ENCODE measurements at regions not wholly inside any gene's neighbourhood (a gene's known extent, or its start where the extent isn't known, plus 50 kb on each side); places are given as distances from the start of the nearest gene placed in this dataset.
"Not testable (repeated sequence)": the region's sequence is repeated elsewhere in the genome, so short reads cannot be mapped to it uniquely, and the experiment has no call there.

DNA sequence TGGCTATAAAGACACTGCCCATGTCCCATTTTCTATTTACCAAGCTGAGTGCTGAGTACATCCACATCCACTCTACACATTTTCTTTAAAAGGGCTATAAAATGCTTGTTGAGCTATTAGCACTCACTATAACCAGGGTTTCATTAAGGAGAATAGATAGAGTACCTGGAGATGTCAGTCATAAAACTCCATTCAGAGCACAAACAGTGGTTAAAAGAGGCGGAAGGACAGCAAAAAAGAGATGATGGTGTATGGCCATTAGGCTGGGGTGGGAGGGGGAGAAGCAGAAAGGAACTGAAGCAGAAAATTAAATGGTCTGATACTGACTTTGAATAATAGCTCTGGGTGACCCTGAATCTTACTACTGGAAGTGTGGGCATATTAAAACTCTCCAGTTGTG, 609.9 kb upstream of the MAP3K7 start:
- Histone ChIP-seq H3K4me3 (ENCODE audit: low read length) (no peak overlapping the region), H3K9ac (ENCODE audit: low read length) (no peak overlapping the region), H3K4me1 (ENCODE audit: control insufficient read depth, insufficient read depth, low read length) (no peaks in the 10 kb centered on the region), H3K36me3 (ENCODE audit: control insufficient read depth, insufficient read depth, low read length) (no peaks in the 10 kb centered on the region), H3K27me3 (ENCODE audit: control insufficient read depth, insufficient read depth, low read length) (no peaks in the 10 kb centered on the region), H3K27ac (ENCODE audit: low read depth, low read length) (no peak overlapping the region)

DNA sequence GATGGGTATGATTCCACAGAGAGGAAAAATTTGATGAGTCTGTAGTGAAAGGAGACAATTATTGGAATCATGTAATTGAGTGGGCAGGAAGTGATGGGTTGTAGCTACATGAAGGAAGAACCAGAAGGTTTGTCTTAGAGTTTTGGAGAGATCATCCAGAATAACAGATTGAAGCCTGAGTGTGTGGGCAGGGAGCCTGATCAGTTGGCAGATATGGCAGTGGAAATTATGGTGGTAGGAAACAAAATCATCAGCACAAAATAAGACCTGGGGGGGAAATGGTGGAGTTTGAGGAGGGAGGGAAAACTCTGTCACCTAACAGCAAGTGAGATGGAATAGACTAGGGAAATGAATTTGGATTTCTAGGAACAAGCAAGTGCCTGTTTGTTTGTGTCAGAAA, 606.6 kb upstream of the MAP3K7 start:
- Histone ChIP-seq H3K27ac (ENCODE audit: low read depth, low read length) (no peak overlapping the region), H3K4me1 (ENCODE audit: control insufficient read depth, insufficient read depth, low read length) (no peaks in the 10 kb centered on the region), H3K27me3 (ENCODE audit: control insufficient read depth, insufficient read depth, low read length) (no peaks in the 10 kb centered on the region), H3K4me3 (ENCODE audit: low read length) (no peak overlapping the region), H3K36me3 (ENCODE audit: control insufficient read depth, insufficient read depth, low read length) (no peaks in the 10 kb centered on the region), H3K9ac (ENCODE audit: low read length) (no peak overlapping the region)

DNA sequence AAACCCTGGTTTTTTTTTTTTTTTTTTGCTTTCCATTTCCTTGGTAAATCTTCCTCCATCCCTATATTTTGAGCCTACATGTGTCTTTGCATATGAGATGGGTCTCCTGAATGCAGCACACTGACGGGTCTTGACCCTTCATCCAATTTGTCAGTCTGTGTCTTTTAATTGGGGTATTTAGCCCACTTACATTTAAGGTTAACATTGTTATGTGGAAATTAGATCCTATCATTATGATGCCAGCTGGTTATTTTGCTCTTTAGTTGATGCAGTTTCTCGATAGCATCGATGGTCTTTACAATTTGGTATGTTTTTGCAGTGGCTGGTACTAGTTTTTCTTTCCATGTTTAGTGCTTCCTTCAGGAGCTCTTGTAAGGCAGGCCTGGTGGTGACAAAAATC, 603.2 kb upstream of the MAP3K7 start:
- not testable (repeated sequence) for H3K9ac ChIP-seq (ENCODE audit: low read length); H3K27me3 ChIP-seq (ENCODE audit: control insufficient read depth, insufficient read depth, low read length); H3K4me3 ChIP-seq (ENCODE audit: low read length); H3K27ac ChIP-seq (ENCODE audit: low read depth, low read length); H3K36me3 ChIP-seq (ENCODE audit: control insufficient read depth, insufficient read depth, low read length); H3K4me1 ChIP-seq (ENCODE audit: control insufficient read depth, insufficient read depth, low read length)

DNA sequence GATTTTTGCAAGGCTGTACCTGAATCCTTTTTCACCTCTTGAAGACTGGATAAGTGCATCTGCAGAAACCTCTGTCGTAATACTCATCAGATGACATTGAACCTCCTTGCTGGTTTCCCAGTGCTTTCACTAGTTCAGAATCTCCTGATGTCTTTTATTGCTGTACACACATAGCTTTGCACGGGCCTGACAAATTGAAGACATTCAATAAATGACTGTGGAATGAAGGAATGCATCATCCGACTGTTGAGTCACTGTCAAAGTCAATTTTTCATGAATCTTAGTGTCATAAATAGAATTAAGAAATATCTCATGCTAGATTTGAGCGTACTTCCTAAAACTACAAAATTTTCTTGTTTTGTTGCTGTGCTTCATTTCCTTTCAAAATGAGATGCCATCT, 598.2 kb upstream of the MAP3K7 start:
- no peak overlapping the region for H3K27ac ChIP-seq (ENCODE audit: low read depth, low read length)
- no peaks in the 10 kb centered on the region for H3K27me3 ChIP-seq (ENCODE audit: control insufficient read depth, insufficient read depth, low read length)
- H3K36me3 ChIP-seq (ENCODE audit: control insufficient read depth, insufficient read depth, low read length) = no peaks in the 10 kb centered on the region
- no peak overlapping the region for H3K9ac ChIP-seq (ENCODE audit: low read length)
- H3K4me1 ChIP-seq (ENCODE audit: control insufficient read depth, insufficient read depth, low read length) = no peaks in the 10 kb centered on the region
- H3K4me3 ChIP-seq (ENCODE audit: low read length) = no peak overlapping the region

DNA sequence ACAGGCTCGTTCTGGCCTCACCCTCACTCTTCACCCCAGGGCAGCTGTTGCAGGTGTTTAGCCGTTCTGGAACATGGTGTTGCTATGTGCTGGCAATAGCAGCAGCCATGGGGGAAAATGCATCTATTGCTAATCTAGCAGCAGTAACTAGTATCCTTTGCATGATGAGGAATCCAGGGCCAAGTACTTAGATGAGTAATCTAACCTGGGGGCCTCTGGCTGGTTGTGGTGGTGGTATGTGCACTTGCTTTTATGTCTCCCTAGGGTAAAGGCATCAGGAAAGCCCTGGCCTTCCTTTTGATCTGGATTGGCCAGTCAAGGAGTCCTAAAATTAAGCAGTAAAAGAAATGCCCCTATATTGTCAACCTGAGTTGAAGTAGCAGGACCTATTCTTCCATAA, 594.5 kb upstream of the MAP3K7 start:
- H3K4me3 ChIP-seq (ENCODE audit: low read length) = no peak overlapping the region
- no peaks in the 10 kb centered on the region for H3K4me1 ChIP-seq (ENCODE audit: control insufficient read depth, insufficient read depth, low read length)
- H3K36me3 ChIP-seq (ENCODE audit: control insufficient read depth, insufficient read depth, low read length) = no peaks in the 10 kb centered on the region
- no peak overlapping the region for H3K27ac ChIP-seq (ENCODE audit: low read depth, low read length)
- H3K27me3 ChIP-seq (ENCODE audit: control insufficient read depth, insufficient read depth, low read length) = no peaks in the 10 kb centered on the region
- H3K9ac ChIP-seq (ENCODE audit: low read length) = no peak overlapping the region

DNA sequence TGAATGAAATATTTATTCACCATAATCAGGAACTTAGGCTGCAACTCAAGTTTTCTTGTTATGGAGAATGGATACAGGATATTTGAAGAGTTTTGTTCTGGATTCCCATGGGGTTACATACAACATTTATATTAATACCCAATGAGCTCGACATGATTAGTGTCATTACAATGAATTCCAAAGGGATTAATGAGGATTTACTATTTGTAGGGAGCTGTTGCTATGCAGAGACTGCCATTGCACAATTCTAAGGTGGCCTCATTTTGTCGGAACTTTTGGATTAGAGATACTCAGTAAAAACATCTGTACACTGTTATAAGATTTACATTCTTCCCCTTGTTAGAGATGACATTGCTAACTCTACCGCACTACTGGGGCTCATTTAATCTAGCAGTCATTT, 586.8 kb upstream of the MAP3K7 start:
- no peak overlapping the region for H3K27ac ChIP-seq (ENCODE audit: low read depth, low read length)
- no peak overlapping the region for H3K4me3 ChIP-seq (ENCODE audit: low read length)
- H3K9ac ChIP-seq (ENCODE audit: low read length) = no peak overlapping the region
- H3K36me3 ChIP-seq (ENCODE audit: control insufficient read depth, insufficient read depth, low read length) = no peaks in the 10 kb centered on the region
- no peaks in the 10 kb centered on the region for H3K27me3 ChIP-seq (ENCODE audit: control insufficient read depth, insufficient read depth, low read length)
- H3K4me1 ChIP-seq (ENCODE audit: control insufficient read depth, insufficient read depth, low read length) = no peaks in the 10 kb centered on the region

DNA sequence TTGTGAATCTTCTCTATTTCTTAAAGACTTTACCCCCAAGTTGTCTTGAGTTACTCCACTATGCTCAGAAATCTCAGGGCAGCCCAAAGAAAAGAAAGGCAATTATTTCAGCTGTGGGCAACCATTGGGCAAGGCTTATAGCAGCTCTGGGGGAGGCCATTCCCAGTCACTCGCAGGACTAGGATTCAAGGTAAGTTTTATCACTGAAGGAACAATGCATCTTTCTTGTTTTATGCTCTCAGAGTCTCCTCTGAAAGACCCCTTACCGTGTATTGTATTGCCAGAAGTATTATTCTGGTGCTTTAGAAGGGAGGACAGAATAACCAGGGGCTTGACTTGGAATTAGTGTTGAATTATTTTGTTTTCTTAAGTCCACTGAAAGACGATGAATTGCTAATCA, 586.3 kb upstream of the MAP3K7 start:
- no peak overlapping the region for H3K9ac ChIP-seq (ENCODE audit: low read length)
- no peaks in the 10 kb centered on the region for H3K4me1 ChIP-seq (ENCODE audit: control insufficient read depth, insufficient read depth, low read length)
- no peak overlapping the region for H3K27ac ChIP-seq (ENCODE audit: low read depth, low read length)
- no peaks in the 10 kb centered on the region for H3K27me3 ChIP-seq (ENCODE audit: control insufficient read depth, insufficient read depth, low read length)
- no peak overlapping the region for H3K4me3 ChIP-seq (ENCODE audit: low read length)
- no peaks in the 10 kb centered on the region for H3K36me3 ChIP-seq (ENCODE audit: control insufficient read depth, insufficient read depth, low read length)

DNA sequence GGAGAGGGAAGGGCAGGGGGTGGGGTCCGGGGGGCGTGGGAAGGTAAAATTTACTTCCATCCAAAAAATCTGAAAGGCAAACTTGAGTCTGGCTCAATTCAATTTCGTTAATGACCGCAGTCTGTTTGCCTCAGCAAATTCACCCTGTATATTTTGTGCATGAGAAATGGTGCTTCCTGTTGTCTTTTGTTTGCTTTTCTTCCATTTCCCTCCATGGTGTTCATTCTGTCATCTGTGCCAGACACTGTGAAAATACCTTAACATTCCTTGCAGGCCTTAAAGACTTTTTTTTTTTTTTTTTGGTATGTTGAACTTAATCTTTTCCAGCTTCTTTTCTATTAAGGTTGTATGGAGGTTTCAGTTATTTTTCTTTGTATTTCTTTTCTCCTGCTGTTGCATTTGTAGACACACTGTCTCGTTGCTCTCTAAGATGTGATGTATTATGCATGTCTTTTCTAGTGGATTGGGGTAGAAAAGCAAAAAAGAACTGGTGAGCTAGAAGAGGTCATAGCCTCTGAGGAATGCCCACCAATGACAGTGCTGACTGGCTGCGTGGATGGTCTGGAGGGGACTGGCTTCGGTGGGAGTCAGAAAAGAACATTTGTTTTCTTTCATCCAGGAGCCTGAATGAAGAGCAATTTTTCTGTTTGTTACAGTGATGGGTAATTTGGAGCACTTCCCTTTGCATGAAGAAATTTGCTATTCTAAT, 585.0 kb upstream of the MAP3K7 start:
- no peaks in the 10 kb centered on the region for H3K4me1 ChIP-seq (ENCODE audit: control insufficient read depth, insufficient read depth, low read length)
- H3K9ac ChIP-seq (ENCODE audit: low read length) = no peak overlapping the region
- no peaks in the 10 kb centered on the region for H3K36me3 ChIP-seq (ENCODE audit: control insufficient read depth, insufficient read depth, low read length)
- no peak overlapping the region for H3K4me3 ChIP-seq (ENCODE audit: low read length)
- H3K27me3 ChIP-seq (ENCODE audit: control insufficient read depth, insufficient read depth, low read length) = no peaks in the 10 kb centered on the region
- H3K27ac ChIP-seq (ENCODE audit: low read depth, low read length) = no peak overlapping the region

DNA sequence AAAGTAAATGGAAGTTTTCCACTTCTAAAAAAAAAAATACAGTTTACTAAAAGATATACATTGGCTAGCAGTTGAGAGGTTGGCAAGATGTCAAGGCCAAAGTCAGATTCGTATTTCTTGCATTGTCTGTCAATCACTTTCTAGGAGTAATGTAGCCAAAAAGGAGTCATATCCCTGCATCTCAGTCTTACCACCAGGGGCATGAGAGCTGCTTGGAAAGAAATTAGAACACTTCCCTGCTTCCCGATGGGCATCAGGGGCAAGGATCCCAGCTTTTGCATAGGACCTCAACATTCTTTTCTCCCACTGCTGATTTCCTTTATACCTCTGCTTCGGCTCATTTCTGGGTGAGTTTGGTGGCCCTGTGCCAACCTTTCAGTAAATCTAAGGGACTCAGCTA, 581.0 kb upstream of the MAP3K7 start:
- Histone ChIP-seq H3K4me3 (ENCODE audit: low read length) (no peak overlapping the region), H3K36me3 (ENCODE audit: control insufficient read depth, insufficient read depth, low read length) (no peaks in the 10 kb centered on the region), H3K27me3 (ENCODE audit: control insufficient read depth, insufficient read depth, low read length) (no peaks in the 10 kb centered on the region), H3K9ac (ENCODE audit: low read length) (no peak overlapping the region), H3K4me1 (ENCODE audit: control insufficient read depth, insufficient read depth, low read length) (no peaks in the 10 kb centered on the region), H3K27ac (ENCODE audit: low read depth, low read length) (no peak overlapping the region)

DNA sequence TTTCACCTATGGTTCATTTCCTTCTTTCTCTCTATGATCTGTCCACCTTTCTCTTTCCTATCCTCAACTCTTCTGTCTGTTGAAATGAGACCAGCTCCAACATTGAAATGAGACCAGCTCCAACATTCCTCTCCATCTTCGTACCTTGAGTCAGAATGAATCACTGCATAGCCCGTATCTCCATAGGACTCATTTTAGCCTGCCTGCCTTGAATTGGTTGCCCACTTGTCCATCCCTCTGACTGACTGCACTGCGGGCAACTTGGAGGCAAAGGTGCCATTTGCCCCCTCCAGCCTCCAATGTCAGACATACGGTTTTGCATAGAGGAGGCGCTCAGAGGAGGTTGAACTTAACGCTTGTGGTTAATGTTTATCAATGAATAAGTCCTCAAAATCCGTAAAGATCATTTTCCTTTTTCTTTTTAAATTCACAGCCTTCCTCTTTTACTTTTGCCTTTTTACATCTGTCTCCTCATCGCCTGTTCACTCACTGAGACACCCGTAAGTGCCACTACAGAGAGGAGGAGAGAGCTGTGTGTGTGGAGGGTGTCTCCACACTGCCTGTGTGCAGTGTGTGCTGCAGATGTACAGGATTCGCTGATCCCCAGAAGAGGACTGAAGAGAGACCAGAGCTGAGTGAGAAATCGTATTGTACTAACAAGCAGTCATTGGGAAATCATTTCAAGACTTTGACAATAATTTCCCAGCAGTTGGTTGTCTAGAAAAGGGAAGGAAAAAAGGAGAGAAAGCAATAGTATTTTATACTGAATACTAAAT, 579.6 kb upstream of the MAP3K7 start:
- no peaks in the 10 kb centered on the region for H3K4me1 ChIP-seq (ENCODE audit: control insufficient read depth, insufficient read depth, low read length)
- no peaks in the 10 kb centered on the region for H3K27me3 ChIP-seq (ENCODE audit: control insufficient read depth, insufficient read depth, low read length)
- H3K9ac ChIP-seq (ENCODE audit: low read length) = no peak overlapping the region
- no peaks in the 10 kb centered on the region for H3K36me3 ChIP-seq (ENCODE audit: control insufficient read depth, insufficient read depth, low read length)
- H3K4me3 ChIP-seq (ENCODE audit: low read length) = no peak overlapping the region
- H3K27ac ChIP-seq (ENCODE audit: low read depth, low read length) = no peak overlapping the region

DNA sequence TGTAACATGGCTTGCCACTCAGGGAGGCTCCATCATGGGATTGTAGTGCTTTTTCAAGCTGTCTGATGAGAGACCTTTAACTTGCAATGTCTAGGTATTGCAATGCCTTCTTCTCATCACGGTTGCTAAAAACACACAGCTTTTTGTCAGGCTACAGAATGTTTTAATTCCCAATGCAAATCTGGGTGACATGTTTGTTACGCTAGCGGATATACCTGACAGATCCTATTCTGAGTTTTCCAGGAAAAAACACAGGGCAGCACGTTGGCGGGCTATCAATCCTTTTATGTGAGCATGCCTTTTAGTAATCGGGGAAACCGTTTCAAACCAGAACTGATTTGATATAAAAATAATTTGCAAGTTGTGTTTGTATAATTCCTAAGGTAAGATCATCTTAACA, 577.2 kb upstream of the MAP3K7 start:
- no peaks in the 10 kb centered on the region for H3K36me3 ChIP-seq (ENCODE audit: control insufficient read depth, insufficient read depth, low read length)
- no peak overlapping the region for H3K4me3 ChIP-seq (ENCODE audit: low read length)
- no peak overlapping the region for H3K27ac ChIP-seq (ENCODE audit: low read depth, low read length)
- H3K9ac ChIP-seq (ENCODE audit: low read length) = no peak overlapping the region
- no peaks in the 10 kb centered on the region for H3K4me1 ChIP-seq (ENCODE audit: control insufficient read depth, insufficient read depth, low read length)
- H3K27me3 ChIP-seq (ENCODE audit: control insufficient read depth, insufficient read depth, low read length) = no peaks in the 10 kb centered on the region

DNA sequence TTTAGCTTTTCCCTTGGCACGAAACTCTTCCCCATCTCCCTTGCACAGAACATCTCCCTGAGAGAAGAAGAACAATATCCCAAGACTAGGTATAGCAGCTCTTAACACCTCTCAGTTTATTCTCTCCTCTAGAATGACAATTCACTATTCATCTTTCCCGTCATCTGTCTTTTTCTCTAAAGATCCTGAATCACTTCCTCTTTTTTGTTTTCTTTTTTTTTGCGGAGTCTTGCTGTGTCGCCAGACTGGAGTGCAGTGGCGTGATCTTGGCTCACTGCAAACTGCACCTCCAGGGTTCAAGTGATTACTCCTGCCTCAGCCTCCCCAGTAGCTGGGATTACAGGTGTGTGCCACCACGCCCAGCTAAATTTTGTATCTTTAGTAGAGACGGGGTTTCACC, 574.4 kb upstream of the MAP3K7 start:
- Histone ChIP-seq H3K27me3 (ENCODE audit: control insufficient read depth, insufficient read depth, low read length) (no peaks in the 10 kb centered on the region), H3K36me3 (ENCODE audit: control insufficient read depth, insufficient read depth, low read length) (no peaks in the 10 kb centered on the region), H3K9ac (ENCODE audit: low read length) (no peak overlapping the region)

More for the DNA sequence above, 574.4 kb upstream of the MAP3K7 start:
- no peaks in the 10 kb centered on the region for H3K4me1 ChIP-seq (ENCODE audit: control insufficient read depth, insufficient read depth, low read length)
- no peak overlapping the region for H3K4me3 ChIP-seq (ENCODE audit: low read length)
- no peak overlapping the region for H3K27ac ChIP-seq (ENCODE audit: low read depth, low read length)

Data from rectal smooth muscle tissue (tissue), 1 donor.